Stimulated activated CD8-positive, alpha-beta memory T cell treated with anti-CD3 and anti-CD28 coated beads, Interleukin-7, amount 100 ng/mL, for 1 hour (primary cell): ENCODE measurements at regions not wholly inside any gene's neighbourhood (a gene's known extent, or its start where the extent isn't known, plus 50 kb on each side); places are given as distances from the start of the nearest gene placed in this dataset.

ENCODE experiments used
- DNase-seq, 2 donors: peaks; one replicate each; pipeline ENCODE4 v3.0.0-alpha.2; 2020; ENCODE audit warnings: low read depth in 2 of 2

DNA sequence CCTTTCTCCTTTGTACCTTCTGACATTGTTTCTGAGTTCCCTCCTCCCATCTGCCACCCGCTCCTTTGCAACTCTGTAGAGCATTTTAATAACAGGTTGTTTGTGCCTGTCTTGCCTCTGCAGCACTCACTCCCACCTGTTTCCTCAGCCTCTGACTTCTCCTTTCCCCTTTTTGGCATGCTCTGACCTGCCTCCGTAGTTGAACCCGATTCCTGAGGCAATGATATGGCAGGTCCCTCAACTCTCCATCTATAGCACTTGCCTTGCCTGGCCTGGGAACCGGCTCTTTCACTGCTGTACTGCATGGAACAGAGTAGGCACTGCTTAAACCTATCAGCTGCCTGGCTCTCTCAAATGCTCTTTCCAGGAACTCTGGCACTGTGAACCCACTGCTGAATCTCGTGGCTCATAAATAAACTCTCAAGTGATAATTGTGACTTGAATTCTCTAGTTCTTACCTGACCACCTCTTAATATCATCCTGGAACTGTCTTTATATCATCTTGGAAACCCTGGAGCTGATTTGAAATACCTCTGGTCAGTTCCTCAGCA lies 50.3 kb downstream of the UTRN start:
- no peak for DNase-seq

GRCh38 chr6:144335914-144336313 lies 50.8 kb downstream of the UTRN start:
- DNase-seq = no peak

DNA sequence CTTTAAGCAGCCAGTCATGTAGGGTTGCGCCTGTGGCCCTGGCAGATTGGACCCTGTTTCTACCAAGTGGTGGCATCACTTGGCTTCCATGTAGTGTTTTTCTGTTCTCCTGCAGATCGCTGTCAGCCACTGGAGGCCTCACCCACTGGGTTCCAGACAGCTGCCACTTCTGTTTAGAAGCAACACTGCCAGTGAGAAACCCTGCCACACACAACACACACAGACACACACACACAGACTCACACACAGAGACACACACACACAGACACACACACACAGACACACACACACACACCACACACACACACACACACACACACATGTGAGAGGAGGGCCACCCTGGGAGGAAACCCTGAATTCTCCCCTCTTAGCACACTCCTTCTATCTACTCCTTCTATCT lies 51.8 kb downstream of the UTRN start:
- DNase-seq = no peak

GRCh38 chr6:144338474-144338873 lies 53.3 kb downstream of the UTRN start:
- DNase-seq = no peak

- DNase-seq = no peak
Measured at GRCh38 chr6:144338951-144339700, 54.0 kb downstream of the UTRN start.

GRCh38 chr6:144339859-144340452 lies 54.8 kb downstream of the UTRN start:
- no peak for DNase-seq

DNA sequence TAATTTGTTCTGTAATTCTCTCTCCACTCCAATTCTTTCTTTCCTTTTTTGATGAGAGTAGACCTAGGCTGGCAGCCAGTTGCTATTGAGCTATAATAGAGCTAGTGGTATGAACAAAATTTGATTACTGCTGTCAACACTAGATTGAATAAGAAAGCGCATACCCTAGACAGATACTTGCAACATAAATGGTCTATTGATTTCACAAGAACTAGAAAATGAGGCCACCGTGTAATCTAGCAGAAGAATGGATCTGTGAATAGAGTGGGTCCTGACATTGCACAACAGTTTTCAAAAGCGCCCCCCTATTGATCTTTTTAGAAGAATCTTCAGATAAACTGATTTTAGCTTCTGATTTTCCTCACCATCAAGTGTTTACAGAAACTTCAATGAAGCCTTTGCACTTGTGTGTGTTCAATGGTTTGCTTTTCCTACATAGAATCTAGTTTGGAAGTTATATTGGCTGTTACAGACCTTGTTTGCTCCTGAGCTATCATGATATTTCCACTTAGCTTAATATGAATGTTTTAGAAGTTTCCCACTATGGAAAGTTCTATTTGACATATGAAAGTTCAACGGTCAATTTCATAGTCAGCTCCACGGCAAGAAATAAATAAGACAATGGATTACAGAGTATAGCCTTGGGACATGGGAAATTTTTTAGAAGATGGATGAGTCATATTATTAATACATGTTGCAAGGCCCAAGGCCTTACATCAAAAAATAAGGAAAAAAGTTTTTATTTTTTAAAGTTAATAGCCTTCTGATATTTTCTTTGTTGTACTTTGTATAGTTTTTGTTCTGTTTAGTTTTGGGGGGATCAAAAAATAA lies 55.6 kb downstream of the UTRN start:
- DNase-seq = no peak

- no peak for DNase-seq
Measured at GRCh38 chr6:144341831-144342527, 56.8 kb downstream of the UTRN start.

DNA sequence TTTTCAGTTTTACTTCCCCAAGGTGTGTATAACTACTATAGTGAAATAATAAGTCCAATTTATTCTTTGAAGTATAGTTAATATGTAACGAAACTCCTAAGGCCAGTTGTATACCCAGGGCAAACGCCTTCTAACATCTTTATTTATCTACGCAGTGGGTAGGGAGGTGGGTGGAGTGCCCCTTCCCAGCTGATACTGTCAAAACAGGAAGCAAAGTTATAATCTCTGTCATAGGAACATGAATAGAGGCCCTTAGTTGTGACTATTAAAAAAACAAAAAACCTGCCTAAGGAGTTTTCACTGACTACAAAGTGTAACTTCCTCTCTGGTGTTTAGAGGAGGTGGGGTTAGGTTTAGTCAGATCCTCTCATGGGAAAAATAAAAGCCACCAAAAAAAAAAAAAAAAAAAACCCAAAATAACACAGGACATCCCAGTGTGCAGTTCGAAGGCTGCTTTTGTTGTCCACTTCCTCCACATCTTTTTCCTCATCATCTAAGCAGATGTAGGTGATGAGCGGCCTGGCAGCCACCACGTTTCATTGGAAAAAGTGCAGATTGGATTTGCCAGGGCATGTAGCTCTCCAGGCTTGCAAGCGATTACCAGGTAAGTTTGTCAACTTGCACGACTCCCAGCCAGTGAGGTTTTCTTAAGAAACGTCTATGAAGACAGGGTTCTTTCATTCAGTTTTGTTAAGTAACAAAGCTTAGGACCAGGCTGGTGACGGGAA lies 58.7 kb downstream of the UTRN start:
- DNase-seq = no peak

DNA sequence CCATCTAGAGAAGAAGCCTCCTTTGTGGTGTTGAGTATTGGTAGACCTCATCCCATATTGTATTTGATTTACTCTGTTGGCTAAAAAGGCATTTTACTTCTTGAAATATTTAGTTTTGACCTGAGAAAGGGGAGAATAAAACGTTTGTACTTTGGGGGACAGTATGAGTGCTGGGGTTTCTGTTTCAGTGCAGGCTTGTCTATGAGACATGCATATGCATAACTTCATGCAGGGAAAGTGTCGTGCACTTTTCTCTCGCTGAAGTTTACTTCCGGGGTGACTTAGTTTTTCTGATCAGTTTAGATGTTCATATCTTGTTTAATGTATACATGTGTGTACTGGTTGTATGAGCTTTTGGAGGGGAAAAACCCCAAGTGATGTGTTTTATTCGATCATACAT lies 59.5 kb downstream of the UTRN start:
- no peak for DNase-seq

- no peak for DNase-seq
Measured at GRCh38 chr6:144345451-144345850, 60.3 kb downstream of the UTRN start.

- no peak for DNase-seq
Measured at GRCh38 chr6:144346719-144347447, 61.7 kb downstream of the UTRN start.

DNA sequence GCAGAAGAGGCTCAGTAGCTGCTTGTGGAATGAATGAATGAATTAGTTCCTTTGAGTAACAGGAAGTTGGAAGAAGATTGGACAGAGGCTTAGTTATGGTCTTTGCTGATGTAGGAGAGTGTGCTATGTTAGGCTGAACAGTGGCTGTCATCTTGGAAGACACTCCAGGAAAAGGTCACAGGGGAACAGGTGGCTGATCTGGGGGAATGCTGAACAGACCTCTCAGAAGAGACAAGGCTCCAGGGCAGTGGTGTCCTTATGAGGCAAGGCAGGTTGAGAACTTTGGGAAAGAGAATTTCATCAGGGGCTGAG lies 62.3 kb downstream of the UTRN start:
- no peak for DNase-seq

GRCh38 chr6:144347933-144348332 lies 62.8 kb downstream of the UTRN start:
- DNase-seq = no peak

DNA sequence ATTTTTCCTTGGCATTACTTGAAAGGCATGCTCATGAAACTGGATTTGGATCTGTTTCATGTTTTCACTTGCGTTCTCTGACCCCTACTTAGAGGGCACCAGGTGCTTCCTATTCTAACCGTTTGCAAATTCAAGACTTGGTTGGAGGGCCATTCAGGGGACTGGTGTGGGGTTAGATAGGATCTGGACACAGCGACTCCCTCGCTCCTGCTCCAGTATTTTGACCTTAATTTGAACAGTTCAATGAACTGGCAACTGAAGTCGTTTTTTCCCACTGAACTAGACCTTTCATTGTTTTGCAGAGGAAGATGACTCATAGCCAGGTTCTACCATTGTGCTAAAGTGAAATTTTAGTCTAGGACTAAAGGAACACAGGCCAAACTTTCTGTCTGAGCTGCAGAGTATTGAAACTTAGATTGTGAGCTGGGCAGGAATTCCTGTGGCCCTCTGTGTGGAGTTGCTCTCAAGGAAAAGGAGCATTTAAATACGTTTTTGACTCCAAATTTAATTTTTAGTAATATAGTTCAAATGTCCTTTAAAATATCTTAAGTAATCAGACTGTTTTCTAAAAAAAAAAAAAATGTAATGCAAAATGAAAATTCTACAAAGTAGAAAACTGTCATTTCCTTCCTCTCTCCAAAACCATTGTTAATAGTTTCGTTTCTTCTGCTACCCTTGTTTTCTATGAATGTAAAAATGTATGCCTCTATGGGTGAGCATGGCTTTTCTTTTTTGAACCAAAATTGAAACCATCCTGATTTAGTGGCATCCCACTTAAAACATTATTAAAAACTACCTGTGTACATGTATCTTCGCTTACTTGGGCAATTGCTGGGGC lies 64.8 kb downstream of the UTRN start:
- DNase-seq = no peak

GRCh38 chr6:144350528-144350880 lies 65.4 kb downstream of the UTRN start:
- DNase-seq = no peak

GRCh38 chr6:144351379-144352127 lies 66.4 kb downstream of the UTRN start:
- DNase-seq = no peak

GRCh38 chr6:144352331-144352730 lies 67.2 kb downstream of the UTRN start:
- no peak for DNase-seq

GRCh38 chr6:144353871-144354314 lies 68.8 kb downstream of the UTRN start:
- no peak for DNase-seq
